Occipital lobe (tissue), 2 donors: ENCODE measurements at regions not wholly inside any gene's neighbourhood (a gene's known extent, or its start where the extent isn't known, plus 50 kb on each side); places are given as distances from the start of the nearest gene placed in this dataset. TPM values are rescaled to one million over a fixed set of nuclear protein-coding genes. Genes with fewer than 3 reads are reported as not detected.
"Not testable (repeated sequence)": the region's sequence is repeated elsewhere in the genome, so short reads cannot be mapped to it uniquely, and the experiment has no call there.

Experiments used
- DNase-seq: peaks from one replicate; lab custom pipeline; 2025; lab: John Stamatoyannopoulos, UW
- small RNA-seq: library from RNA; depleted of rRNA; stranded (forward); fragments of <200 nt; gene quantifications from one replicate; pipeline ENCODE3, GENCODE V24; 2014

DNA sequence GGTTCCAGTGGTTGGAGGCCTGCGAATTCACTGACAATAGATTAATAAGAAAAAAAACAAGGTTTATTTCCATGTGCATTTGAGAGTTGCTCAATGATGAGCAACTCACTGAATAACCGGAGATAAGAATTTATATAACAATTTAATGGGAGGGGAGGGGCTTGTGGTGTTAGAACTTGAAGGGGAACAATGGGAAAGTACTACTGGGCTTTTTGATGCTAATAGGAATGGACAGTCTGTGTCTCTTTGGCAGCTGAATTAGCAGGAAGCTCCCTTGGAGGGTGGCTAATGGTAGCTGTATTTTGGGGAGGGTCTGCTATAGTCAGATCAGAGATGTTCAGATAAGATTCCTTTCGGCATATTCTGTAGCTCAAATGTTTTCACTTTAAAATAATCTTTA, 62.4 kb upstream of the GMDS start:
- DNase-seq: no peak

DNA sequence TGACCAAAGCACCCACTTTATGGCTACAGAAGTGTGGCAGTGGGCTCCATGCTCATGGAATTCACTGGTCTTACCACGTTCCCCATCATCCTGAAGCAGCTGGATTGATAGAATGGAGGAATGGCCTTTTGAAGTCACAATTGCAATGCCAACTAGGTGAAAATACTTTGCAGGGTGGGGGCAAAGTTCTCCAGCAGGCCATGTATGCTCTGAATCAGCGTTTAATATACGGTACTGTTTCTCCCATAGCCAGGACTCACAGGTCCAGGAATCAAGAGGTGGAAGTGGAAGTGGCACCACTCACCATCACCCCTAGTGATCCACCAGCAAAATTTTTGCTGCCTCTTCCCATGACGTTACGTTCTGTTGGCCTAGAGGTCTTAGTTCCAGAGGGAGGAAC, 60.5 kb upstream of the GMDS start:
- no peak for DNase-seq

DNA sequence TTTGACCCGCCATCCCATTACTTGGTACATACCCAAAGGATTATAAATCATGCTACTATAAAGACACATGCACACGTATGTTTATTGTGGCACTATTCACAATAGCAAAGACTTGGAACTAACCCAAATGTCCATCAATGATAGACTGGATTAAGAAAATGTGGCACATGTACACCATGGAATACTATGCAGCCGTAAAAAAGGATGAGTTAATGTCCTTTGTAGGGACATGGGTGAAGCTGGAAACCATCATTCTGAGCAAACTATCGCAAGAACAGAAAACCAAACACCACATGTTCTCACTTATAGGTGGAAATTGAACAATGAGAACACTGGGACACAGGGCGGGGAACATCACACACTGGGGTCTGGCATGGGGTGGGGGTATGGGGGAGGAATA, 57.1 kb upstream of the GMDS start:
- not testable (repeated sequence) for DNase-seq

DNA sequence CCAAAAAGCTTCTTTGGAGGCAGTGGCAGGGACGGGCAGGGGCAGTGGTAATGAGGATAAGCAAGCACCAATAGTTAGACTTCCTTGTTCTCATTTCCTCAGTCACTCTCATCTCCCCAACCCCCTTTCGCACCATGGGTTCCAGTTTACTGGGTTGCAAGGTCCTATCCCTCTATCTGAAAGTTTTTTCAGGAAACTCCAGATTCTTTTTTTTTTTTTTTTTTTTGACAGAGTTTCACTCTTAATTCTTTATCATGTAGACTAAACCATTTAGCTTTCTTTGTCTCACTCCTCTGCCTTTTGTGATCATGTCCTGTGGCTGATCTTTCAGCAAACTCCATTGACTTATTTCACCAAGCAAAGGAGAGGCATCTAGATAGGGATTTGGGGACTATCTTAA, 51.4 kb upstream of the GMDS start:
- no peak for DNase-seq

Small RNA genes in the stretch of these regions (small RNA-seq; reads per million reads assigned to genes)
- gene HMGN2P28: not detected
